Stimulated activated CD4-positive, alpha-beta T cell treated with anti-CD3 and anti-CD28 coated beads, Interleukin-1b, Interleukin-23, amount 100 ng/mL, for 4 hours (primary cell): ENCODE measurements at regions not wholly inside any gene's neighbourhood (a gene's known extent, or its start where the extent isn't known, plus 50 kb on each side); places are given as distances from the start of the nearest gene placed in this dataset.
"Not testable (repeated sequence)": the region's sequence is repeated elsewhere in the genome, so short reads cannot be mapped to it uniquely, and the experiment has no call there.

Source experiments
- DNase-seq, 2 donors: peaks; one replicate each; pipeline ENCODE4 v3.0.0-alpha.2; 2020; ENCODE audit warnings: low read depth in 2 of 2

DNA sequence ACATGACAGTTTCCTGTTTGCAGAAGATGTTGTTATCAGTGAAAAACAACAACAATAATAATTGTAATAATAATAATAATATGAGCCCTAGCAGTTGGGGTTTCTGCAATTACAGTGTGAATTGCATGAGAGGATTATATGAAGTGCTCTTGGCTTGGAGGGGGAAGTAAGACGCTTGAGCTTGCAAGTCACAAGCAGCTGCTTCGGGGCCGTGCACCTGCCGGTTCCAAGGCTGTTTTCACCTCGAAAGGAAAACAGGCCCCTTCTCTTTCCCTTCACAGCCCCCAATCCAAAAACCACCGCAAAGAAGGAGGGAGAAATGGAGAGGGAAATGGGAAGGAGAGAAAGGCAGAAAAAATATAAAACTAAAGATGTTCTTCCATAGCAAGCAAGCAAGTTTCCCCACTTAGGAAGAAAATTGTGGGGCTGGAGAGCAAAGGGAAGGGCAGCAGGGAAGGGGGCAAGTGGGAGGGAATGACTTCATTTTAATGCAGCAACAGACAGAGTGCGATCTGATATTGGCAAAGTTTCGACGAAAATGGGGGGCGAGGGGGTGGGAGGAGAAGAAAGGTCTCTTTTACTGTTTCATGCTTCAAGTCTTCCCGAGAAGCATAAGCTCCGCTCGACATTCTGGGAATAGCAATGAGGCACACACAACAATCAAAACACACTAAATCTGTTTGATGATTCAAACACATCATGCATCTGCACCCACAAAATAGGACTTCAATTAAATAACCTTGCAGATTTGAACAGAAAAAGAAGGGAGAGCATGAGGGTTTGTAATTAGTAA lies 284.2 kb upstream of the ATP11B start:
- DNase-seq, result no peak

DNA sequence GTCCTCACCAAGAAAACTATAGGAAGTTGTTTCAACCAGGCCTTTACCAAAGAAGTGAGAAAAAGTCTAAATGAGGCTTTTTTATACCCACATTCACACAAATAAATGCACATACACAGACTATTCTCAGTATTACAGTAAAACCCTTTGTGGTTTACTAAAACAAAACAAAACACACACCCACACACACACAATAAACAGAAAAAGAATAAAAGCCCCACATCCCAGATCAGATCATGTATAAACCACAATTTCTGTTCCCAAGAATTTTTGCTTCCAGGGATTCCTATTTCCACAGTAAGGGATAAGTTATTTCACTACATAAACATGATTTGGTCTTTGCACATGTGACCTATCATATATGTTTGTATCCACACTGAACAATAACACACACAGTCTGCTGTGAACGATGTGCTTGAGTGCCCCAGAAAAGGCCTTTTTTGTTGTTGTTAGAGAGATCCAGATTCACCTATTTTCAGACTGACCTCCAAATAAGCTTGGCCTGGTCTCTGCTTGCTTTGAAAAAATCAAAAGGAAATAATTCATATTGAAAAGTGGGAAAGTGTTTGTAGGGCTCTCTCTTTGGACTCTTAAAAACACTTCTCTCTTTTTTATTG lies 283.4 kb upstream of the ATP11B start:
- no peak for DNase-seq

DNA sequence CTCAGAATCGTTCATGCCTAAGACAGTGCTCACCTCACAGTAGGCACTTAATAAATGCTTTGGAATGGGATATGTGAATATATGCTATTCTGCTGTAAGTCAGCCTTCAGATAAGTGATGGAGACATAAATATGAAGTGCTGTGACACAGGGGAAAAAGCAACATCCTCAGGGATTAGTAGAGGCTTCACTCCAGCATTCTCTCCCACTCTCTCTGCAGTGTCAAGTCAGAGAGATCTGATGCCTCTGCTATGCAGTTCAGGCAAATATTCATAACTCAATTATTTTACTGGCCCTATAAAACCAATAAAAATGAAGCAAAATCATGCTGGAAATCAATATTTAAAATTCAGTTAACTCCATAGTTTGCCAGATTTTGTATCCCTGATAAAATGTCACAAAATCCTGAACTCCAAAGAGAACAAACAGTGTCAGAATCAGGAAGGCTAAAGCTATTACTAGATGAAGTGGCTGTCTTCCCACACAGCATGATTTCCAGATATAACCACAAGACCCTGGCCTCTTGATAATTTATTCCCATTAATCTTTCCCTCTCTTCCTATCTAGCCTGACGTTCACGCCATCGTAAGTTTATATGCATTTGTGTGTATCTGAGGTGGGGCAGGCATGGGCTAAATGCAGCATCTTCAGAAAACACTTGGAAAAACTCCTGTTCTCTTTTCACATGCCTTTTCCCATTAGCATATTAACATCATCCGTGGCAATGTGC lies 278.9 kb upstream of the ATP11B start:
- no peak for DNase-seq

DNA sequence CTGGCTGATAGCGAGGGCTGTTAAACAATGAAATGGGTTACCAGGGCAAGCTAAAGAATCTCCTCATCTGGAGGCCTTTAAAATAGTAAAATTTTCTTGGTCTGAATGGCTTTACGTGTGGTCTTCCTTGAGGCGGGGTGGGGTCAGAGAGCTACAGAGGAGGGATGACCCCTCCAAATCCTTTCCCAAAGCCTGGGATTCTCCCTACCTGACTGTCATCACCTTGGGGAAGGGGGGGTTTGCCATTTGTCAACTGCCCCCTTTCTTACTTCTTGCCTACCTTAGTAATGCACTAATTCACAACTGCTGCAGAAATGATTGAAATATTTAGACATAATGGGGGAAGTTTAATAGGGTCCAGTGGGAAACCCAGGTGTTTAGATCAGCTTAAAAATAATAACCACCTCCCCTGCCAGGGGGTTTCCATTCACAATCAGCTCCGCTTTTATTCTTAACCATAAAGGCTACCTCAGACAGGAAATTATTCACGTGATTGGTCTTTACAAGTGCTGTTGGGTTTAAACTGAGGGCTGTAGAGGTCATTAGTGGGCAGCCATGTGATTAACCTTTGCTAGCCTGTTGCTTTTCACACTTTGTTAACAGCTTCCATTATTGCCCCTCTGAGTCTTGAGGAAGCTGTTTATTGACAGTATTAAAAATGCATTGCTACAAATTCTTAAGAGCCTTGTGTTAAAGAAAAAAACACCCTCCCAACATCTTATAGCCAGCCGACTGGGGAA lies 276.5 kb upstream of the ATP11B start:
- no peak for DNase-seq

DNA sequence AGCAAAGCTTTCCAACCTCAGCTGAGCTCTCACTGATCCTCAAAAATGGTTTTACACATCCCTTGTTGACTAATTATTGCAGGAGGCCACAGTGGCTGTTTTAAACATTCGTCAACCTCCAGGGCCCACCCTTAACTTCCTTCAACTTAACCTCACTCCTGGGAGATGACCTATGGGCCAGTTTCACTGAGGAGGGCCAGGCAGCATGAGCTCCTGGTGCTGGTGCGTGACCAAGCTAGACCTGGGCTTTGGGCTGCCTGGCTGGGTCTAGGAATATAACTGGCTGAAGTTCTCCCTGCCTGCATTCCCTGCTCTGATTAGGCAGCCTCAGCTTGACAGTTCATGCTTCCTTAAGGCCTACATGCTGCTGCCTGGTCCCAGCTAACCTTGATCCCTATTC lies 273.7 kb upstream of the ATP11B start:
- DNase-seq, result no peak

DNA sequence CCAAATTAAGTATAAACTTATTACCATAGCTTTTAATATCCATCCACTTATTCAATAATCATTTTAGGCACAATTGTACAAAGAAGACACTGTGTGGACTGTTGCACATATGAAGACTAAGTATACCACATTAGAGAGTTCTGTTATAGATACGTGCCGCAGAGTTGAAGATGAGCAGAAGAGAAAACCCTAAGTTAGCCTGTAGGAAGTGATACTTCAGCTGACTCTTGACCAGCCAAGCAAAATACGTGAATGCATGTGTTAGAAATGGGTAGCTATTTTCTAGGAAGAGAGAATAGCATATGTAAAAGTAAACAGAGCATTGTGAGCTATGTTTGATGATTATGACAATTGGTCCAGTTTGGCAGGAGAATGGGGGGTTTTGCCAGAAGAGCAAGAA lies 272.0 kb upstream of the ATP11B start:
- DNase-seq, result no peak

DNA sequence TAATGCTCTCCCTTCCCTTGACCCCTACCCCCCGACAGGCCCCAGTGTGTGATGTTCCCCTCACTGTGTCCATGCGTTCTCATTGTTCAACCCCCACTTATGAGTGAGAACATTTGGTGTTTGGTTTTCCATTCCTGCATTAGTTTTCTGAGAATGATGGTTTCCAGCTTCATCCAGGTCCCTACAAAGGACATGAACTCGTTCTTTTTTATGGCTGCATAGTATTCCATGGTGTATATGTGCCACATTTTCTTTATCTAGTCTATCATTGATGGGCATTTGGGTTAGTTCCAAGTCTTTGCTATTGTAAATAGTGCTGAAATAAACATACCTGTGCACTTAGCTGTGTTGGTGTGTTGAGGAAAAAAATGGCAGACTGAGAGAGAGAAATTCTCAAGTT lies 269.9 kb upstream of the ATP11B start:
- DNase-seq, result not testable (repeated sequence)

DNA sequence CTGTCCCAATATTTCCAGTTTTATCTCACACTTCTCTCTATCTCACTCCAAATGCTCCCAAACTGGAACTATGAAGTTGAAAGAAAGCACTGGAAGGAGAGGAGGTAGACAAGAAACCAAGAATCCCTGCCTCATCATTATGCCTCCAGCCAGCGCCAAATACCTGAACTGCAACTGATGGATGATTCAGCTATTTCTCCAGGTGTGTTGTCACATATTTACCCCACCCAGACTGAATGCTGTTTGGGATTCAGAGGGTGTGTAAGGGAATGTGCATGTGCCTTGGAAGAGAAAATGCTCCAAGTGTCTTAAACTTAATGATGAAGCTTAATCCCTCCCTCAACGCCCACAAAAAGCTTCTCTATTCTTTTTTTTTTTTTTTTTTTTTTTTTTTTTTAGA lies 269.5 kb upstream of the ATP11B start:
- no peak for DNase-seq

DNA sequence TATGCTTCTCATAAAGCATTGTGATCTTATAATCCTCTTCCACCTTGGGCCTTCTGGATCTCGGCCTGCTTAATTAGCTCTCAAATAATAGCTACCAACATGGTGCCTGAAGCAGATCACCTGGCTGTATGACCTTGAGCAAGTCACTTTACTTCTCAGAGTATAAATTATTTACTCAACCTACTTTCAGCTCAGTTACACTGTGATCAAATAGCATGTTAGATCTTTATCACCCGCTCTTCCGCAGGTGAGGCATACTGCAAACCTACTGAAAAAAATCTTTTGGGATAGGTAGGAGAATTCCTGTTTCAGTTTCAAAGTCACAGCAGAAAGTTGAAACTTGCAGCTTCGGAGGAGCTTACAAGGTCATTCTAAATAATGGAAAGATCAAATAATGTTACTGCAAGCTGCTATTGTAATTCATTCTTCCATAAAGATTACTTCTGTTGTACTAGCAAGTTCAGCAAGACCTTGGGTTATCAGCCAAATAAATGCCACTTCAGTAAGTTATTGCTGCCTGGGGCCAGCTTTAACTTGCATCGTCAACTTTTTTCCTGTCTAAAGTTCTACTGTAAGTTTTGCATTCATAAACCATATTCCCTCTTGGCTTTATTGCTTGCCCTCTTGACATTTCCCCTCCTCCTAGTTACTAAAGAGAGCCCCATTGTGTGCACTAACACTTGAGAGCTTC lies 268.4 kb upstream of the ATP11B start:
- no peak for DNase-seq

DNA sequence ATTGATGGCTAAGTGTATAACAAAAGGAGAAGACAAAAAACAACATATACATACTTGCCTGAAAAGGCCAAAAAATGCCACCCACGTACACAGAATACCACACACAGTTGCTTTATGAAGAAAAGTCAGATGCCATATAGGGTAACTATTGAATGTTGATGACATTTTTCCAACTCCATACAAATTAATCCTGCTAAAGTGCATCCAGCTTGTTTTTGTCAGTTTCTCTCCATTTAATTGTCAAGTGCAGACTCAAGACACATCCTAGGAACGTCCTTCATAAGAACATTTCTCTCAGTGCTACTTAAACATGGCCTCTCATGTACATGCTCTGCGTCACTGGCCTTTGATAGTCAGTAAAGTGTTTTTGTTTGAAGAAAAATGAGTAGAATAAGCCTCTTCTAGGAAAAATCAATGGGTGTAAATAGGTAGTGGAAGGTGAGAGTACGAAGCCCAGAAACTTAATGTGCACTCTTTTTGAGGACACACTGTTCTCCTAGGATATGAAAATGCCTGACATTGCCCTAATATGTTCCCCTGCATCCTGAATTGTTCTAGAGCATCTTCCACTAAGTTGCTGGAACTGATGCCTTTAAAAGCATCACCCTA lies 267.4 kb upstream of the ATP11B start:
- no peak for DNase-seq

DNA sequence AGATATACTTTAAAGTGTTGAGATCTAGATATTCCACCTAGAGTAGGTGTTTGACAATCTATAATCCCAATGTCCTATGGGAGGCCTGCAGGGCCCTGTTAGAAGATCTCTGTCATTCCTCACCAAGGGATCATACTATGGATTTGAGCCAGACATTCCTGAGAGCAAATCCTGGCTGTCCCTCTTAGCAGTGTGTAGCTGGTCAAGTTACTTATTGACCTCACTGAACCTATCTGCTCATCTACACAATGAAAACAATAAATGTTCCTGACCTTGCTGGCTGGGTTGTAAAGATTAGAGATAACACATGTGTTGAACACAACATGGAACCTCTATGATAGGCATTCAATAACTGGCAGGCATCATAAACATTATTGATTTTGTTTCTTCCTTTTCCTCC lies 265.6 kb upstream of the ATP11B start:
- DNase-seq, result no peak

DNA sequence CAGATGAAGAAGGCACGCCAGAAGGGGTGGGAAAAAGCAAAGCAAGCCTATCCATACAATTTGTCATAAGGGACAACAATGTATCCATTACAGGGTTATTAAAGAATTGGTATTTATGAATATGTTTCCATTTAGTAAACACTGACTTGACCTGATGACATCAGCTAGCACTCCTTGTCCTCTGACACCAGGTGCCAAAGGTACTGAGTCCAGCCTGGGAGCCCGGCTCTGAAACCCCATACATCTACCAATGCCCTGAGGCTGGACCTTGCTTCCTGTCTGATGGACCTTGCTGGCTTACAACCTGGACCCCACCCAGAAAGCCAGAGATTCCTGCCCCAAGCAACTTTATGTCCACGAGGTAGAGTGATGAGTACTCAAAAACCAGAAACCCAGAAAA lies 263.0 kb upstream of the ATP11B start:
- no peak for DNase-seq

DNA sequence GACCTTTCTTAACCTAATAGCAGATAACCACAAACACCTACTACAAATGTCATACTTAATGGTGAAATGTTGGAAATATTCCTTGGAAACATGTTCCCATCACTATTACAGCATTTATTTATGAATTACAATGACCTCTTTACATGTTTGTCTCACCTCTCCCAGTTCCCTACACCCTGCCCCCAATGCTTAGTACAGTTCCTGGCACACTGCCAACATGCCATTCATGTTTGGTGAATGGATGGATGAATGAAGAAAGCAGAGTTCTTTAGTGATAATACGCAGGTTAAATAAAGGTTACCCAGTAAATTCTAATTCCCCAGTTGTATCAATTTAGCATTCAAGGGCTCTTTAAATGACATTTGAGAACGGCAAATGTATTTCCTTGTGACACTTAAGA lies 259.9 kb upstream of the ATP11B start:
- no peak for DNase-seq

DNA sequence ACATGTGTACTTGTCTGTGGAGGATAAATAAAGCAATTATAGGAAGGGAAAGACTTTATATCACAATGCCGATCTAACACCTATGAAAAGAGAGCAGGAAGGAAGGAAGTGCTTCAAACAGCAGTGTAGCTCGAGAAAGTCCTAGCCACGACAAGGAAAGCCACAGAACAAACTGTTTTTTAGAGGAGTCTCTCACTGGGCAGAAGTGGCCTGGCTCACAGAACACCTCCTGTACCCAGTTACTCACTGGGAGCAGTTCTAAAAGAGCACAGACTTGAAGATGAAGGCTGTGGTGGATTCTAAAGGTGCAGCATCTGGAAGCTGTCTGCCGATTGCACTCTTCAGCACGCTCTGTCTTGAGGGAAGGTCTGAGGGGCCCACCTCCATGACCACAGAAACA lies 248.8 kb upstream of the ATP11B start:
- DNase-seq, result no peak

DNA sequence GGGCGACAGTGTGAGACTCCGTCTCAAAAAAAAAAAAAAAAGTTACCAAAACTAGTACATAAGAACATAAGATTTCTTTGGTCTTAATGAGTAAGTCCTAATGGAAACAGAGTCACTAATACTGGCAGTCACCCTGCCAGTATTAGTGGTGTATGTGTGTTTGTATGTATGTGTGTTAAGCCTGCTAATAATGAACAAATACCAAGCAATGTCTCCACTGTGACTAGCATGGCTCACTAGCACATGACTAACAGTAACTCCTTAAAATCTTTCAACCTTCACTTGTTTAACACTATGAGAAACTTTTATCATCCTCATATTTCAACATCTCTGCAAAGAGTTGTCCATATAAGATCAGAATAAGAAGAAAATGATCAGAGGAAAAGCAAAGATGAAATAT lies 231.0 kb upstream of the ATP11B start:
- no peak for DNase-seq

DNA sequence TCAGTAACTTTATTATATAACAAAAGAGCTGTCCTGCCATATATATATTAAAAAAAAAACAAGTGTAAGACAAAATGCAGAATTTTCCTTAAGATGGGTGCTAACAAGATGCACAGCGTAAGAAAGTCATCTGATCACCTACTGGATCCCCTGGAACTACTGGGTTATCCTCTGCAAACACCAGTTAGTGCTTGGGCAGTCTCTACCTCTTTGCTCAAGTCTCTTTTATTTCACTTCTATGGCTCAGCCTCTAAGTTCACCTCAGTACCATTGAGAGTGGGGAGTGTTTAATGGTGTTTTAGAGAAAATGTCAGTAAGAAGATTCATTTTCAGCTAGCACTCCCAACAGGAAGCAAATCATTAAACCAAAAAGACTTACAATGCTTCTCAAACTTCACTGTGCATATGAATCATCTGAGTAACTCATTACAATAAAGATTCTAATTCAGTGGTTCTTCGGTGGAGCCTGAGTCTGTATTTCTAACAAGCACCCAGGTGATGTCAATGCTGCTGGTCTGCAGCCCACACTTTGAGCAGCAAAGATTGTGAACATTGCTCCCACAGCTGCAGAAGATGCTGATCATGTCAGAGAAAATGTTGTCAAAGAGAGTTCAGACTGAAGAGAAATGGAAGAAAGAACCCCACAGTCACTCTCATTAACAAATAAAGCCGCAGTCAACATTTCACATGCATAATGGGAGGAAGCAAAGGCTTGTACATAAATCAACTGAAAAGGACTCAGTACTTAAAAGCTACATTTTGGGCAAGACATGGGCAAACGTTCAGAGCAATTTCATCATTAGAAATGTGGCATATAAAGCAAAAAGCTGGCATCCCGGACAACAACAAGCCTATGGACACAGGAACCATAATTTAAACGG lies 227.1 kb upstream of the ATP11B start:
- no peak for DNase-seq

DNA sequence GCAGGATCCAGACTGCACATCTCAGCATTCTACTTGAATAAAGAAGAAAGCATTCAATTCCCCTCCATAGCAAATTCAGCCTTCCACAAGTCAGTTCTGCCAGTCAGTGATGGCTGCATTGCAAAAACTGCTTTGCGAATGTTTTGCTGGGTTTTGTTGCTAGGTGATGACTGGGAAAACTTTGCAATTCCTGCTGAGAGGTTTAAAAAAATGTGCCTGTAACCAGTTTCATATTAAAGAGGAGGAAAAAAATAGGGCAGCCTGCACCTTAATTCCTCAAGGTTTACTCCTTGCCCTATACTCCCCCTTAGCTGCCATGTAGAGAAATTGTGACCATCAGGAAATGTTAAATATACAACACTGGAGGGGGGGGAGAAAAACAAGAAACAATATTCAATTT lies 225.6 kb upstream of the ATP11B start:
- DNase-seq, result no peak

DNA sequence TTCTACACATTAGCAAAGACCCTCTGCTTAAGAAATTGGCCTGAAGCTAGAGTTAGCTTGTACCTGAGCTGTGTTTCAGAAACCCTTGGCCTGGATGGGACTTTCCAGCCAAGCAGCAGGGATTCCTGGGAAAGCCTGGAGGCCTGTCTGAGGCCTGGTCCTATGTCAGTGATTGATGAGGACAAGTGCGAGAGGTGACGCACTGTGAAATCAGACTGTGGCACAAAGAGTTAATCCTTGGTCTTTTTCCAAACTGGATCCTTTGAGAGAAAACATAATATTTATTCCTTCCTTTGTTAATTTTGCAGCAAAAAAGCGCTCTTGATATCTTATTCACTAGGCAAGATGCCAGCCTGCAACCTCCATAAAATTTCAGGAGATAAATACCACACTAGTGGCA lies 225.0 kb upstream of the ATP11B start:
- DNase-seq, result no peak

DNA sequence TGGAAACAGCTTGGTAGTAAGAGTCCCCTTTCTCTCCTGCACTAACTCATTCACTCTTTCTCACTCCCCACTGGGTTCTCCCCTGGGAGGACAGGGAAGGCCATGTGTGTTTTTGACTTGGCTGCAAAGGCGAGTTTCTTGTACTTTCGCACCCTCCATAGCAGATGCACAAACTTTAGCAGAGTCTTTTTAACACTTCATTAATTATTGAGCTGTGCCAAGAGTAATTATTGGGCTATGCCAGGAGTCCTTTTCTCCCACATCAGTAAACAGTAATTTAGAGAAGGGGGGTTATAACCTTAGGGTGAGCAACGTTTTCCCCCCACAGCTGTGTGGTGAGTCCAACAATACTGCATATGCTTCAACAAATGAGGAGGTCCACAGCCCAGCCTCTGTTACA lies 224.4 kb upstream of the ATP11B start:
- no peak for DNase-seq

DNA sequence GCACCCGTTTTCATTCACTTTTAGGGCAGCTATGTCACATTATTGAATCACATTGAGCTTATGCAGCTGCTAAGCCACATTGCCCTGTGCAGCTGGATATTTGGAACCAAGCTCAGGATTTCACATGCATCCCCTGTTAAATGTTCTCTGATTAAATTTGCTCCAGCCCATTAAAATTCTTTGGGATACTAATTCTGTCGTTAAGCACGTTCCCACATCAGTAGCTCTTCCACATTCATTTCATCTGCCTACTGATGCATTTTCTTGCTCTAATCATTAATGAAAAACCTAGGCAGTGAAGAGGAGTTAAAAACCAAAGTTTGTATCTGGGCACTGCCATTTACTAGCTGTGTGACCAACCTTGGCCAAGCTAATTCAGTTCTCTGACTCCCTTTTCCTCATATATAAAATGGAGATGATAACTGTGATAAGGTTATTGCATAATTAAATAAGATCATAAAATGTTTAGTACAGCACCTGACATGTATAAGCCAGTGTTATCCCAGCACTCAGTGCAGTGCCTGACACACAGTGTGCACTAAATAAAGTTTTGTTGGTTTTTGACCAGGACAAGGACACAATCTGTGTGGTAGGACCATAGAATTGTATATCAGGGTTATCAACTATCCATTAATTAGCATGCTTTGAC lies 222.2 kb upstream of the ATP11B start:
- DNase-seq, result no peak
